LNCAP (cell line): ENCODE measurements at regions not wholly inside any gene's neighbourhood (a gene's known extent, or its start where the extent isn't known, plus 50 kb on each side); places are given as distances from the start of the nearest gene placed in this dataset.

ENCODE experiments used
- CTCF ChIP-seq: fragments of 450-650 bp; IDR thresholded peaks from 2 replicates; pipeline ENCODE4 v1.5.1; 2017; ENCODE audit warnings: mild to moderate bottlenecking

DNA sequence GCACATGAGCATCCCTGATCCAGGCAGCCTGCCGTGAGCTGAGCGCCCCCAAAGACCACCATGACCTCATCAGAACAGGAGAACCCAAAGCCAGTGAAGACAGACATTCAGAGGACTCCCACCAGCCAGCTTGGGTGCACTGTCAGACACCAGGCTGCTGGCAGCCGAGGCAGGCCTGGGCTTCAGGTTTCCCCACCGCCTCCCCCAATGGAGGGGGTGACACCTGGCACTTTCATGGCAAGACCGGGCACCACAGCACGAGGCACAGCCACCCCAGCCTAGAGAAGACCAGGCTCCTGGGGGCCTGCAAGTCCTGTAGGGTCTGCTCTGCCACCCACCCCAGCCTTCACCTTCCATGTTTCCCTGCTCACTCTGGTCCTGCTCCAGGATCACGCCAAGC is 140.5 kb downstream of the C16orf95 start:
- no peak for TF ChIP-seq CTCF

- TF ChIP-seq CTCF: no peak
Observed at GRCh38 chr16:87177673-87178072, 139.5 kb downstream of the C16orf95 start.

DNA sequence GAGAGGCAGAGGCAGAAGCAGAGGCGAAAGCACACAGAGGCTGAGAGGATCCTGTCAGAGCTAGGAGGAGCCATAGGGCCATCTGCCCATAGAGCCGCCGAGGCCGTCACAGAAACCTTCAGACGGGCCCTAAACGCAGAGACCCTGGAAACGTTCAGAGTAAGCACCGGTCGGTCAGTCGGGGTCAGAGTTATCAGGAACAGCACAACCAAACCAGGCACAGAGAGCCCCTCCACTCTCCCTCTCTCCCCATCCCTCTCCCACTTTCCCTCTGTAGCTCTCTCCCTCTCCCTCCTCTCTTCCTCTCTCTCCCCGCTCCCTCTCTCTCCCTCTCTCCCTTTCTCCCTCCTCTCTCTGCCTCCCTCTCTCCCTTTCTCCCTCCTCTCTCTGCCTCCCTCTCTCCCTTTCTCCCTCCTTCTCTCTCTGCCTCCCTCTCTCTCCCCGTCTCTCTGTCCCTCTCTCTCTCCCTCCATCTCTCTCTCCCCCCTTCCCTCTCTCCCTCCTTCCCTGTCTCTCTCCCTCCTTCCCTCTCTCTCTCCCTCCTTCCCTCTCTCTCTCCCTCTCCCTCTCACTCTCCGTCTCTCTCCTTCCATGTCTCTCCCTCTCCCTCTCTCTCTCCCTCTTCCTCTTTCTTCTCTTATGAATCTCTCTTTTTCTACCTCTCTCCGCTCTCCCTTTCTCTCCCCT is 138.9 kb downstream of the C16orf95 start:
- no peak for TF ChIP-seq CTCF

GRCh38 chr16:87178977-87179376 is 138.2 kb downstream of the C16orf95 start:
- TF ChIP-seq CTCF: no peak

DNA sequence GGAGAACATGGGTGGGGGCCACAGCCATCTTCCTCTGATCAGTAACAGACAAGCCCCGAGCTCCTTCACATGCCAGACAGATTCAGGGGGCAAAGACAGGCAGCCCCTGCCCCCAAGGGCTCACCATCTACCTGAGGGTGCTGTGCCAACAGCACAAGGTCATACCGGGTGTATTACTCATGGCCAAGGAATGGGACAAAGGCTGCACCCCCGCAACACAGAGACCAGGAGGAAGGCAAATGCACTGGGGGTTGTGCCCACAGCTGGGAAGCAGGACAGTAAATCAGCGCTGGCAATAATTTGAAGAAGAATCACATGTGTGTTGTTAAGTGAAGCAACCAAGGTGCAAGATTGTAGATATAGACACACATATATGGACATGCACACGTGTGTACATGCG is 137.1 kb downstream of the C16orf95 start:
- no peak for TF ChIP-seq CTCF

DNA sequence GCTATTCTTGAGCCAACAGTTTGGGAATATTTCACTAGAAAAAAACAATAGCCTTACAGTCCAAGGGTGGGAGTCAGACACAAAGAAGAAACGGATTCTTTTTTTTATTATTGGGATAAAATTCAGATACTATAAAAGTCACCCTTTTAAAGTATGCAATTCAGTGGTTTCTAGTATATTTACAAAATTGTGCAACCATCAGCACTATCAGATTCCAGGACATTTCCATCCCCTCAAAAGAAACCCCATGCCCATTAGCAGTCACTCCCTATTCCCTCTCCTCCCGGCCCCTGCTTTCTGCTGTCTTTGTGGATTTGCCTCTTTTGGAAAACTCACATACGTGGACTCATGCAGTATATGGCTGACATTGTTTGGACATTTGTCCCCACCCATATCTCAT is 134.4 kb downstream of the C16orf95 start:
- no peak for TF ChIP-seq CTCF

DNA sequence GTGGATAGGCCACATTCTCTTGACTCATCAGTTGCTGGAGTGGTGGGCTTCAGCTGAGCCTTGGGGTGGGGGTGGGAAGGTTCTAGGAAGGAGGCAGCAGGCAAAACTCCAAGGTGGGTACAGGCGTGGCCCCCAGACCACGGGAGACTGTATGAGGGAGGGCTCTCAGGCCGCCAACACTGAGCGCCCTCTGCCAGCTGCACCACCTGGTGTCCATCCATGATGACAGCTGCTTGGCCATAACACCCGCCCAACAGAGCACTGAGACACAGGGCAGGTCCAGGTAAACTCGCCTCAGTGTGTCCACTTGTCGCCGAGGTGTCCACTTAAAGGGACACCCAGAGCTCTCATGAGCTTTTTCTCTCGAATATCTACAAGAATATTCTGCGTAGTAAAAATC is 133.5 kb downstream of the C16orf95 start:
- no peak for TF ChIP-seq CTCF

DNA sequence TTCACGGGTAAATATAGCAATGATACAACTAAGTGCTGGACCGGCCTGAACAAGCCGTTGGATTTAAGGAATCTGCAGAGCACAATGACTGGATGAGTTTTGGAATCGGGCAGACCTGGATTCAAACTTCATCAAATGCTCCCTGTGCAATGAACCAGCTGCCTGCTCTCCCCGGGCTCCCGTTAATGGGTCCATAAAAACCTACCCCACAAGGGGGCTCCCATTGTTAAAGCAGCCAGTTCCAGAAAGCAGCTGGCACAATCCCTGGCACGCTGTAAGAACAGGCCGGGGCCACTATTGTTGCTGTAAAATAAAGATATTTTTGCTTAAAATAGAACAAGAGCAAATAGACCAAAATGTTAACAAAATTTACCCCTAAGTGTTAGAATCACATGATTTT is 131.9 kb downstream of the C16orf95 start:
- no peak for TF ChIP-seq CTCF
